Thoracic aorta (tissue), 2 donors: ENCODE measurements at regions not wholly inside any gene's neighbourhood (a gene's known extent, or its start where the extent isn't known, plus 50 kb on each side); places are given as distances from the start of the nearest gene placed in this dataset.

Source experiments
- ATAC-seq: fragments of 150-250 bp; one replicate; pipeline ENCODE4 v1.8.0; 2017; ENCODE audit warnings: low read depth; ENCODE audit not compliant: insufficient number of reproducible peaks, low FRiP score
- DNase-seq: peaks from one replicate; pipeline ENCODE4 v3.0.0-alpha.2; 2020; ENCODE audit warnings: low spot score
- H3K27ac ChIP-seq, 2 donors: fragments of 200-600 bp; sonication (generic); 1 replicate in 1 of 2; 2 replicates in 1 of 2; pipeline ENCODE4 v1.5.1; 2016; ENCODE audit warnings: mild to moderate bottlenecking in 2 of 2, moderate library complexity in 2 of 2
- H3K27me3 ChIP-seq: fragments of 200-600 bp; sonication (generic); replicated peaks from 2 replicates; pipeline ENCODE4 v1.6.0; 2016; ENCODE audit warnings: mild to moderate bottlenecking; ENCODE audit not compliant: insufficient read depth
- H3K36me3 ChIP-seq: fragments of 200-600 bp; sonication (generic); one replicate; pipeline ENCODE4 v1.5.1; 2016
- H3K4me1 ChIP-seq, 2 donors: fragments of 200-600 bp; sonication (generic); 1 replicate in 1 of 2; 2 replicates in 1 of 2; pipeline versions ENCODE4 v1.5.1 to v1.6.0; 2016; ENCODE audit warnings: low read depth in 2 of 2, mild to moderate bottlenecking in 1 of 2; ENCODE audit not compliant: control insufficient read depth in 1 of 2
- H3K4me3 ChIP-seq: fragments of 200-600 bp; sonication (generic); 2 replicates; pipeline ENCODE4 v1.5.1; 2016; ENCODE audit warnings: mild to moderate bottlenecking
- H3K9me3 ChIP-seq: fragments of 200-600 bp; sonication (generic); 2 replicates; pipeline ENCODE4 v1.5.1; 2016
- CTCF ChIP-seq: fragments of 200-600 bp; sonication (generic); IDR thresholded peaks from one replicate; pipeline ENCODE4 v1.5.1; 2019; ENCODE audit warnings: antibody characterized with exemption

- H3K9me3 ChIP-seq: no peaks in the 10 kb centered on the region
- no peak for TF ChIP-seq CTCF
- H3K27ac ChIP-seq: no peak overlapping the region
- no peak overlapping the region for H3K4me3 ChIP-seq
- H3K36me3 ChIP-seq: no peaks in the 10 kb centered on the region
- ATAC-seq (no peak), DNase-seq (no peak)
- H3K27me3 ChIP-seq: no peaks in the 10 kb centered on the region
- H3K4me1 ChIP-seq: peaks cover 13 to 20% of the 10 kb centered on the region in 2 donors
Observed at GRCh38 chr15:31226021-31226420, 100.6 kb upstream of the KLF13 start.

- H3K4me1 ChIP-seq: peaks cover 13 to 20% of the 10 kb centered on the region in 2 donors
- no peaks in the 10 kb centered on the region for H3K9me3 ChIP-seq
- DNase-seq (no peak), ATAC-seq (no peak)
- no peaks in the 10 kb centered on the region for H3K36me3 ChIP-seq
- no peaks in the 10 kb centered on the region for H3K27me3 ChIP-seq
- H3K4me3 ChIP-seq: no peak overlapping the region
- no peak for TF ChIP-seq CTCF
- H3K27ac ChIP-seq: no peak overlapping the region
Observed at GRCh38 chr15:31227235-31227634, 99.4 kb upstream of the KLF13 start.

- H3K4me1 ChIP-seq: peaks cover 13 to 19% of the 10 kb centered on the region in 2 donors
- no peak overlapping the region for H3K4me3 ChIP-seq
- DNase-seq: no peak
- H3K27ac ChIP-seq: no peak overlapping the region
- H3K27me3 ChIP-seq: no peaks in the 10 kb centered on the region
- no peaks in the 10 kb centered on the region for H3K36me3 ChIP-seq
- no peak for ATAC-seq
- TF ChIP-seq CTCF: no peak
- H3K9me3 ChIP-seq: no peaks in the 10 kb centered on the region
Observed at GRCh38 chr15:31228011-31228484, 98.6 kb upstream of the KLF13 start.

GRCh38 chr15:31228980-31229826, 97.4 kb upstream of the KLF13 start:
- H3K9me3 ChIP-seq: no peaks in the 10 kb centered on the region
- H3K4me1 ChIP-seq: peaks cover 3 to 7% of the 10 kb centered on the region in 2 donors
- no peak for ATAC-seq
- no peak for DNase-seq
- H3K4me3 ChIP-seq: no peak overlapping the region
- TF ChIP-seq CTCF: no peak
- H3K36me3 ChIP-seq: no peaks in the 10 kb centered on the region
- no peak overlapping the region for H3K27ac ChIP-seq
- H3K27me3 ChIP-seq: no peaks in the 10 kb centered on the region

GRCh38 chr15:31230630-31231485, 95.8 kb upstream of the KLF13 start:
- H3K4me3 ChIP-seq: no peak overlapping the region
- no peaks in the 10 kb centered on the region for H3K36me3 ChIP-seq
- no peaks in the 10 kb centered on the region for H3K9me3 ChIP-seq
- DNase-seq (no peak), ATAC-seq (no peak)
- TF ChIP-seq CTCF: no peak
- H3K27ac ChIP-seq: no peak overlapping the region
- peaks cover 5 to 7% of the 10 kb centered on the region in 2 donors for H3K4me1 ChIP-seq
- no peaks in the 10 kb centered on the region for H3K27me3 ChIP-seq
